KMS-11 (cell line): ENCODE measurements at regions not wholly inside any gene's neighbourhood (a gene's known extent, or its start where the extent isn't known, plus 50 kb on each side); places are given as distances from the start of the nearest gene placed in this dataset.
"Not testable (repeated sequence)": the region's sequence is repeated elsewhere in the genome, so short reads cannot be mapped to it uniquely, and the experiment has no call there.

Experiments used
- H2AFZ ChIP-seq: fragments of 200-600 bp; sonication (generic); 2 replicates; pipeline ENCODE4 v1.6.1; 2016; ENCODE audit warnings: antibody characterized with exemption, mixed run types, low read depth
- H3K27ac ChIP-seq: fragments of 200-600 bp; sonication (generic); 2 replicates; pipeline ENCODE4 v1.6.1; 2016; ENCODE audit warnings: mild to moderate bottlenecking, mixed run types
- H3K27me3 ChIP-seq: fragments of 200-600 bp; sonication (generic); 2 replicates; pipeline ENCODE4 v1.6.1; 2017; ENCODE audit warnings: mild to moderate bottlenecking, low read depth, mixed run types, moderate library complexity; ENCODE audit not compliant: insufficient read depth
- H3K36me3 ChIP-seq: fragments of 200-600 bp; sonication (generic); 2 replicates; pipeline ENCODE4 v1.6.1; 2017; ENCODE audit warnings: mild to moderate bottlenecking, mixed run types; ENCODE audit not compliant: insufficient read depth
- H3K4me1 ChIP-seq: fragments of 200-600 bp; sonication (generic); 2 replicates; pipeline ENCODE4 v1.6.1; 2016; ENCODE audit warnings: mild to moderate bottlenecking, low read depth, mixed run types; ENCODE audit not compliant: poor library complexity, severe bottlenecking
- H3K4me2 ChIP-seq: fragments of 200-600 bp; sonication (generic); 2 replicates; pipeline ENCODE4 v1.7.0; 2016; ENCODE audit warnings: mild to moderate bottlenecking, mixed run types
- H3K4me3 ChIP-seq: fragments of 200-600 bp; sonication (generic); IDR thresholded peaks from 2 replicates; pipeline ENCODE4 v1.6.1; 2017; ENCODE audit warnings: low read depth, low read length, mixed read lengths; ENCODE audit not compliant: insufficient read depth
- H3K79me2 ChIP-seq: fragments of 200-600 bp; sonication (generic); 2 replicates; pipeline ENCODE4 v1.6.1; 2016; ENCODE audit warnings: low read depth, mixed run types; ENCODE audit not compliant: insufficient read depth
- H3K9ac ChIP-seq: fragments of 200-600 bp; sonication (generic); 2 replicates; pipeline ENCODE4 v1.6.1; 2016; ENCODE audit warnings: mild to moderate bottlenecking, mixed run types
- H4K20me1 ChIP-seq: fragments of 200-600 bp; sonication (generic); 2 replicates; pipeline ENCODE4 v1.6.1; 2016; ENCODE audit warnings: mild to moderate bottlenecking, mixed run types; ENCODE audit not compliant: insufficient read depth
- TF ChIP-seq, protein P1 (sequence below): fragments of 200-600 bp; sonication (generic); conservative IDR thresholded peaks from 2 replicates; pipeline ENCODE4 v1.6.1; 2017; ENCODE audit warnings: low read depth, mild to moderate bottlenecking, antibody characterized with exemption, low read length, moderate library complexity, mixed read lengths

DNA sequence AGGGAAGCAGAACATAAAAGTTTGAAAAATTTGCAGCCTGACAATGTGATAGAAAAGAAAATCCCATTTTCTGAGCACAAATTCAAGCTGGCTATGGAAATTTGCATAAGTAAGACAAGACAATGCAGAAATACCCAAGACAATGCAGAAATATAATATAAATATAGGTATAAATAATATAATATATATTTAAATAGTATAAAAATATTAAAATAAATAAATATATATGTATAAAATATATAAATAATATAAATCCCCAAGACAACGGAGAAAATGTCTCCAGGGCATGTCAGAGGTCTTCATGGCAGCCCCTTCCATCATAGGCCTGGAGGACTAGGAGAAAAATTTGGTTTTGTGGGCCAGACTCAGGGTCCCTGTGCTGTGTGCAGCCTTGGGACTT lies 125.0 kb upstream of the AADAT start:
- H4K20me1 ChIP-seq, result no peaks in the 10 kb centered on the region
- H3K79me2 ChIP-seq, result no peaks in the 10 kb centered on the region
- H3K27ac ChIP-seq, result no peak overlapping the region
- H3K36me3 ChIP-seq, result no peaks in the 10 kb centered on the region
- H3K27me3 ChIP-seq, result no peaks in the 10 kb centered on the region
- H3K9ac ChIP-seq, result no peak overlapping the region
- H2AFZ ChIP-seq, result no peak overlapping the region
- H3K4me2 ChIP-seq, result no peak overlapping the region
- no peaks in the 10 kb centered on the region for H3K4me1 ChIP-seq
- TF ChIP-seq, protein P1, sequence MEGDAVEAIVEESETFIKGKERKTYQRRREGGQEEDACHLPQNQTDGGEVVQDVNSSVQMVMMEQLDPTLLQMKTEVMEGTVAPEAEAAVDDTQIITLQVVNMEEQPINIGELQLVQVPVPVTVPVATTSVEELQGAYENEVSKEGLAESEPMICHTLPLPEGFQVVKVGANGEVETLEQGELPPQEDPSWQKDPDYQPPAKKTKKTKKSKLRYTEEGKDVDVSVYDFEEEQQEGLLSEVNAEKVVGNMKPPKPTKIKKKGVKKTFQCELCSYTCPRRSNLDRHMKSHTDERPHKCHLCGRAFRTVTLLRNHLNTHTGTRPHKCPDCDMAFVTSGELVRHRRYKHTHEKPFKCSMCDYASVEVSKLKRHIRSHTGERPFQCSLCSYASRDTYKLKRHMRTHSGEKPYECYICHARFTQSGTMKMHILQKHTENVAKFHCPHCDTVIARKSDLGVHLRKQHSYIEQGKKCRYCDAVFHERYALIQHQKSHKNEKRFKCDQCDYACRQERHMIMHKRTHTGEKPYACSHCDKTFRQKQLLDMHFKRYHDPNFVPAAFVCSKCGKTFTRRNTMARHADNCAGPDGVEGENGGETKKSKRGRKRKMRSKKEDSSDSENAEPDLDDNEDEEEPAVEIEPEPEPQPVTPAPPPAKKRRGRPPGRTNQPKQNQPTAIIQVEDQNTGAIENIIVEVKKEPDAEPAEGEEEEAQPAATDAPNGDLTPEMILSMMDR, result no peak
- no peak overlapping the region for H3K4me3 ChIP-seq

DNA sequence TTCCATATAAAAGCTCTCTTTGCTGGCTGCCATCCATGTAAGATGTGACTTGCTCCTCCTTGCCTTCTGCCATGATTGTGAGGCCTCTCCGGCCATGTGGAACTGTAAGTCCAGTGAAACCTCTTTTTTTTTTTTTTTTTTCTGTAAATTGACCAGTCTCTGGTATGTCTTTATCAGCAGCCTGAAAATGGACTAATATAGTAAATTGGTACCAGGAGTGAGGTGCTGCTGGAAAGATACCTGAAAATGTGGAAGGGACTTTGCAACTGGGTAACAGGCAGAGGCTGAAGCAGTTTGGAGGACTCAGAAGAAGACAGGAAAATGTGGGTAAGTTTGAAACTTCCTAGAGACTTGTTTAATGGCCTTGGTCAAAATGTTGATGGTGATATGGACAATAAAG lies 124.3 kb upstream of the AADAT start:
- TF ChIP-seq, protein P1, result no peak
- no peaks in the 10 kb centered on the region for H3K79me2 ChIP-seq

DNA sequence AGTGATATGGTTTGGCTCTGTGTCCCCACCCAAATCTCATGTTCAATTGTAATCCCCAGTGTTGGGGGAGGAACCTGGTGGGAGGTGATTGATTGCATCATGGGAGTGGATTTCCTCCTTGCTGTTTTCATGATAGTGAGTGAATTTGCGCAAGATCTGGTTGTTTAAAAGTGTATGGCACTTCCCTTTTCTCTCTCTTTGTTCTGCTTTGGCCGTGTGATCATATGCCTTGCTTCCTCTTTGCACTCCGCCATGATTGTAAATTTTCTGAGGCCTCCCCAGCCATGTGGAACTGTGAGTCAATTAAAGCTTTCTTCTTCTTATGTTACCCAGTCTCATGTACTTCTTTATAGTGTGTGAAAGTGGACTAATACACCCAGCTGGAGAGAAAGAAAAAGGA lies 113.0 kb upstream of the AADAT start:
- H3K4me2 ChIP-seq, result no peak overlapping the region
- H3K4me3 ChIP-seq, result no peak overlapping the region
- H2AFZ ChIP-seq, result no peak overlapping the region
- no peaks in the 10 kb centered on the region for H3K27me3 ChIP-seq
- H4K20me1 ChIP-seq, result no peaks in the 10 kb centered on the region
- TF ChIP-seq, protein P1, result no peak
- H3K79me2 ChIP-seq, result no peaks in the 10 kb centered on the region
- no peak overlapping the region for H3K27ac ChIP-seq
- no peaks in the 10 kb centered on the region for H3K36me3 ChIP-seq
- H3K4me1 ChIP-seq, result no peaks in the 10 kb centered on the region
- no peak overlapping the region for H3K9ac ChIP-seq

More for the DNA sequence above, 124.3 kb upstream of the AADAT start:
- Histone ChIP-seq H4K20me1 (no peaks in the 10 kb centered on the region), H3K27ac (no peak overlapping the region), H3K4me1 (no peaks in the 10 kb centered on the region), H3K9ac (no peak overlapping the region), H2AFZ (no peak overlapping the region), H3K27me3 (no peaks in the 10 kb centered on the region), H3K4me3 (no peak overlapping the region), H3K4me2 (no peak overlapping the region), H3K36me3 (no peaks in the 10 kb centered on the region)

DNA sequence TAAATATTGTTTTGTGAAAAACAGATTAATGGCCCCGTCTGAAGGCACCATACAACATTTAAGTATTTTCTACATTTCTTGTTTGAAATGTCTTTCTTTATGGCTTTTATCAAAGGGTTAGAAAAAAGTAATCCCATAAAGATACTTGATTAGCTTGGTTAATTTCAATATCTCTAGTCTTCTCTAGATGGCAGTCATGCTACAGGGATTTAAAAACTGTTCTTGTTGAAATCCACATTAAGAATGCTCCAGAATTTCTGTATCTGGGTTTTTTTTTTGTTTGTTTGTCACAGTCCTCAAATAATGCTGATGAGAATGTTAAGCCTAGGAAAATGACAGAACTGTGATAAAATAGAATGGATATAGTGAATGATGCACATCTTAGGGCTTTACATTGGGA lies 109.0 kb upstream of the AADAT start:
- Histone ChIP-seq H3K27ac (no peak overlapping the region), H4K20me1 (no peaks in the 10 kb centered on the region), H2AFZ (no peak overlapping the region), H3K79me2 (no peaks in the 10 kb centered on the region), H3K4me3 (no peak overlapping the region), H3K36me3 (no peaks in the 10 kb centered on the region), H3K27me3 (no peaks in the 10 kb centered on the region), H3K4me2 (no peak overlapping the region), H3K9ac (no peak overlapping the region), H3K4me1 (no peaks in the 10 kb centered on the region)
- TF ChIP-seq, protein P1, result peak; percentile 42; the same call in 1 of the 2 replicates

DNA sequence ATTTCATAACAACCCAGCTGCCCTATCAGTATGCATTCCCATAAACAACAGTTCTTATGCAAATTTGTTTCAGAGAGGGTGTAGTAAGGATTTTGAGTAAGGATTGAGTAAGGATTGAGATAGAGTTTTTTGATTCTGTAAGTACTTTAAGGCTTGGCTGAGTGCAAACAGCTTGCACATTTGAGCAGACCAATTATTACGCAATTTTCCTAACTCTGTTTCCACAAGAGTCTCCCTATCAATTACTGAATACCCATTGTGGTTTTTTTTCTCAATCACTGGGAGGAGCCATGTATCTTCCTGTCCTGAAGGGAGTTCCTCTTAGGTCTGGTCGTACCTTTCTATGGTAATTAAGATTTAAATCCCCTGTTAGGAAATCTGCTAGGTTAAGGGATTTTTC lies 105.0 kb upstream of the AADAT start:
- not testable (repeated sequence) for H3K79me2 ChIP-seq, H2AFZ ChIP-seq, H3K36me3 ChIP-seq, H3K4me2 ChIP-seq, H4K20me1 ChIP-seq, H3K27me3 ChIP-seq, H3K9ac ChIP-seq, H3K4me3 ChIP-seq, H3K27ac ChIP-seq, H3K4me1 ChIP-seq
